HFFc6 (cell line): ENCODE measurements at regions not wholly inside any gene's neighbourhood (a gene's known extent, or its start where the extent isn't known, plus 50 kb on each side); places are given as distances from the start of the nearest gene placed in this dataset.

ENCODE experiments used
- DNase-seq: peaks from one replicate; pipeline ENCODE4 v3.0.0-alpha.2; 2018
- H3K27ac Mint-ChIP-seq: 2 replicates; pipeline ENCODE4 v1.8.0; 2020; ENCODE audit warnings: mild to moderate bottlenecking, mixed read lengths
- H3K27me3 Mint-ChIP-seq: 2 replicates; pipeline ENCODE4 v1.8.0; 2021; ENCODE audit warnings: mild to moderate bottlenecking, moderate library complexity, mixed read lengths; ENCODE audit not compliant: insufficient read depth
- H3K36me3 Mint-ChIP-seq: 2 replicates; pipeline ENCODE4 v1.8.0; 2021; ENCODE audit warnings: low read depth, mixed read lengths
- H3K4me1 Mint-ChIP-seq: 2 replicates; pipeline ENCODE4 v1.8.0; 2020; ENCODE audit warnings: low read depth, mixed read lengths
- H3K4me3 Mint-ChIP-seq: 2 replicates; pipeline ENCODE4 v1.8.0; 2020; ENCODE audit warnings: mild to moderate bottlenecking, moderate library complexity, mixed read lengths
- H3K9me3 Mint-ChIP-seq: 2 replicates; pipeline ENCODE4 v1.8.0; 2020; ENCODE audit warnings: mild to moderate bottlenecking, mixed read lengths
- CTCF ChIP-seq: fragments of 200-600 bp; sonication (generic); IDR thresholded peaks from 2 replicates; pipeline ENCODE4 v1.5.0; 2021; ENCODE audit warnings: antibody characterized with exemption, mild to moderate bottlenecking

GRCh38 chr16:55189224-55189623, 134.8 kb upstream of the IRX6 start:
- Mint-ChIP-seq H3K4me1 (no peaks in the 10 kb centered on the region), H3K4me3 (no peak overlapping the region), H3K36me3 (no peaks in the 10 kb centered on the region), H3K27ac (no peak overlapping the region), H3K9me3 (peaks cover 23% of the 10 kb centered on the region), H3K27me3 (peaks cover 1% of the 10 kb centered on the region)
- DNase-seq, result no peak
- TF ChIP-seq CTCF, result no peak

GRCh38 chr16:55189682-55190636, 134.0 kb upstream of the IRX6 start:
- Mint-ChIP-seq H3K4me1 (no peaks in the 10 kb centered on the region), H3K4me3 (no peak overlapping the region), H3K36me3 (no peaks in the 10 kb centered on the region), H3K27me3 (peaks cover 1% of the 10 kb centered on the region), H3K27ac (no peak overlapping the region), H3K9me3 (peaks cover 25% of the 10 kb centered on the region)
- DNase-seq, result no peak
- TF ChIP-seq CTCF, result no peak

GRCh38 chr16:55192734-55193133, 131.3 kb upstream of the IRX6 start:
- TF ChIP-seq CTCF, result no peak
- no peaks in the 10 kb centered on the region for H3K36me3 Mint-ChIP-seq
- H3K4me1 Mint-ChIP-seq, result no peaks in the 10 kb centered on the region
- H3K4me3 Mint-ChIP-seq, result no peak overlapping the region
- no peak overlapping the region for H3K27ac Mint-ChIP-seq
- H3K27me3 Mint-ChIP-seq, result peaks cover 1% of the 10 kb centered on the region
- H3K9me3 Mint-ChIP-seq, result peaks cover 23% of the 10 kb centered on the region
- DNase-seq, result no peak

- no peak overlapping the region for H3K27ac Mint-ChIP-seq
- no peak overlapping the region for H3K4me3 Mint-ChIP-seq
- peaks cover 13% of the 10 kb centered on the region for H3K9me3 Mint-ChIP-seq
- TF ChIP-seq CTCF, result no peak
- DNase-seq, result no peak
- H3K36me3 Mint-ChIP-seq, result no peaks in the 10 kb centered on the region
- no peaks in the 10 kb centered on the region for H3K27me3 Mint-ChIP-seq
- H3K4me1 Mint-ChIP-seq, result no peaks in the 10 kb centered on the region
Measured at GRCh38 chr16:55203570-55203969, 120.4 kb upstream of the IRX6 start.

GRCh38 chr16:55204069-55204468, 119.9 kb upstream of the IRX6 start:
- no peak for TF ChIP-seq CTCF
- Mint-ChIP-seq H3K4me3 (no peak overlapping the region), H3K36me3 (no peaks in the 10 kb centered on the region), H3K9me3 (peaks cover 8% of the 10 kb centered on the region), H3K27ac (no peak overlapping the region), H3K4me1 (no peaks in the 10 kb centered on the region), H3K27me3 (no peaks in the 10 kb centered on the region)
- DNase-seq, result no peak
